HEK293T (cell line): ENCODE measurements at regions not wholly inside any gene's neighbourhood (a gene's known extent, or its start where the extent isn't known, plus 50 kb on each side); places are given as distances from the start of the nearest gene placed in this dataset.

Experiments used
- ARNT ChIP-seq: fragments of 450-650 bp; IDR thresholded peaks from 2 replicates; pipeline ENCODE4 v1.6.1; 2017; ENCODE audit warnings: mild to moderate bottlenecking
- BHLHE40 ChIP-seq: fragments of 450-650 bp; IDR thresholded peaks from 2 replicates; pipeline ENCODE4 v1.6.1; 2016; ENCODE audit warnings: mild to moderate bottlenecking, moderate library complexity, borderline replicate concordance
- FOXA1 ChIP-seq: fragments of 450-650 bp; IDR thresholded peaks from 2 replicates; pipeline ENCODE4 v1.6.1; 2016; ENCODE audit warnings: mild to moderate bottlenecking
- LEF1 ChIP-seq: fragments of 450-650 bp; IDR thresholded peaks from 2 replicates; pipeline ENCODE4 v1.6.1; 2017; ENCODE audit warnings: mild to moderate bottlenecking, borderline replicate concordance
- SP1 ChIP-seq: fragments of 450-650 bp; IDR thresholded peaks from 2 replicates; pipeline ENCODE4 v1.6.1; 2017
- TARDBP ChIP-seq: fragments of 450-650 bp; IDR thresholded peaks from 2 replicates; pipeline ENCODE4 v1.6.1; 2016

DNA sequence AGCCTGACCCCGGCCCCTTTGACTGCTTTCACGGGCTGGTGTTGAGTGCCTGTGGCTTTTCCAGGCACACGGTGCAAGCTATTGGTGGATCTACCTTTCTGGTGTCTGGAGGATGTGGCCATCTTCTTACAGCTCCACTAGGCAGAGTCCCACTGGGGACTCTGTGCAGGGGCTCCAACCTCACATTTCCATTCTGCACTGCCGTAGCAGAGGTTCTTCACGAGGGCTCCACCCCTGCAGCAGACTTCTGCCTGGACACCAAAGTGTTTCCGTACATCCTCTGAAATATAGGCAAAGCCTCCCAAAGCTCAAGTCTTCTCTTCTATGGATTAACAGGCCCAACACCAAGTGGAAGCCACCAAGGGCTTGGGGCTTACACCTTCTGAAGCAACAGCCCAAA, 691.5 kb upstream of the POU3F2 start:
- TF ChIP-seq ARNT: no peak
- TF ChIP-seq TARDBP: no peak
- TF ChIP-seq BHLHE40: no peak
- TF ChIP-seq LEF1: no peak
- TF ChIP-seq FOXA1: no peak
- TF ChIP-seq SP1: no peak
